ENCODE measurements at regions not wholly inside any gene's neighbourhood (a gene's known extent, or its start where the extent isn't known, plus 50 kb on each side); places are given as distances from the start of the nearest gene placed in this dataset.

DNA sequence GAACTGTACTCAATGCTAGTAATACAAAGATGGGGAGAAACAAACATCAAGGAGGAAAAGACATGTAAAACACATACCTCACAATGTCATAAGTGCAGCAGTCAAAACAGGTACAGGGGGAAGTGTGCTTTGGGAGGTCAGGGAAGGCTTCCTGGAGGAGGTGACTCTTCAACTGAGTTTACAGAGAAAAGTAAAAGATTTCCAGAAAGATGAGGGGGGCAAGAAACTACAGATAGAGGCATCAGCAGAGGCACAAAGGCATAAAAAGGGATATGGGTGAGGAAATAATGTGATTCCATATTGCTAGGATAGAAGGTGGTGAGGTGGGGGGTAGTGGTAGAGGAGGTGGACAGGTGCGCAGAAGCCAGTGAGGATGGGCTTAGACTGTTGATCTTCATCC, 95.0 kb downstream of the LSM5 start:
- H3K27ac ChIP-seq: no peak overlapping the region
- DNase-seq: no peak
- H3K4me1 ChIP-seq: no peaks in the 10 kb centered on the region
- H3K27me3 ChIP-seq: no peaks in the 10 kb centered on the region
- no peaks in the 10 kb centered on the region for H3K36me3 ChIP-seq
- TF ChIP-seq, protein P1, sequence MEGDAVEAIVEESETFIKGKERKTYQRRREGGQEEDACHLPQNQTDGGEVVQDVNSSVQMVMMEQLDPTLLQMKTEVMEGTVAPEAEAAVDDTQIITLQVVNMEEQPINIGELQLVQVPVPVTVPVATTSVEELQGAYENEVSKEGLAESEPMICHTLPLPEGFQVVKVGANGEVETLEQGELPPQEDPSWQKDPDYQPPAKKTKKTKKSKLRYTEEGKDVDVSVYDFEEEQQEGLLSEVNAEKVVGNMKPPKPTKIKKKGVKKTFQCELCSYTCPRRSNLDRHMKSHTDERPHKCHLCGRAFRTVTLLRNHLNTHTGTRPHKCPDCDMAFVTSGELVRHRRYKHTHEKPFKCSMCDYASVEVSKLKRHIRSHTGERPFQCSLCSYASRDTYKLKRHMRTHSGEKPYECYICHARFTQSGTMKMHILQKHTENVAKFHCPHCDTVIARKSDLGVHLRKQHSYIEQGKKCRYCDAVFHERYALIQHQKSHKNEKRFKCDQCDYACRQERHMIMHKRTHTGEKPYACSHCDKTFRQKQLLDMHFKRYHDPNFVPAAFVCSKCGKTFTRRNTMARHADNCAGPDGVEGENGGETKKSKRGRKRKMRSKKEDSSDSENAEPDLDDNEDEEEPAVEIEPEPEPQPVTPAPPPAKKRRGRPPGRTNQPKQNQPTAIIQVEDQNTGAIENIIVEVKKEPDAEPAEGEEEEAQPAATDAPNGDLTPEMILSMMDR (IDR thresholded peaks at IDR 0.05): no peak
- intact Hi-C loops (cut with DNase I; ENCODE audit: low total_unique reads): no loop called here
- no peak overlapping the region for H3K4me3 ChIP-seq
- no peaks in the 10 kb centered on the region for H3K9me3 ChIP-seq

- H3K27ac ChIP-seq: no peak overlapping the region
- DNase-seq: no peak
- no peaks in the 10 kb centered on the region for H3K36me3 ChIP-seq
- no peaks in the 10 kb centered on the region for H3K4me1 ChIP-seq
- no peaks in the 10 kb centered on the region for H3K27me3 ChIP-seq
- TF ChIP-seq, protein P1 (IDR thresholded peaks at IDR 0.05): no peak
- H3K9me3 ChIP-seq: no peaks in the 10 kb centered on the region
- H3K4me3 ChIP-seq: no peak overlapping the region
- intact Hi-C loops (cut with DNase I; ENCODE audit: low total_unique reads): no loop called here
Measured at GRCh38 chr7:32393861-32394260, 96.3 kb downstream of the LSM5 start.

GRCh38 chr7:32390210-32390609, 100.0 kb downstream of the LSM5 start:
- Histone ChIP-seq H3K4me3 (no peak overlapping the region), H3K9me3 (no peaks in the 10 kb centered on the region), H3K27ac (no peak overlapping the region), H3K36me3 (no peaks in the 10 kb centered on the region), H3K4me1 (no peaks in the 10 kb centered on the region), H3K27me3 (no peaks in the 10 kb centered on the region)
- no peak for DNase-seq
- intact Hi-C loops (cut with DNase I; ENCODE audit: low total_unique reads): no loop called here
- TF ChIP-seq, protein P1 (IDR thresholded peaks at IDR 0.05): no peak

- Histone ChIP-seq H3K4me1 (no peaks in the 10 kb centered on the region), H3K4me3 (no peak overlapping the region), H3K9me3 (no peaks in the 10 kb centered on the region), H3K36me3 (no peaks in the 10 kb centered on the region), H3K27ac (no peak overlapping the region), H3K27me3 (no peaks in the 10 kb centered on the region)
- DNase-seq: no peak
- intact Hi-C loops (cut with DNase I; ENCODE audit: low total_unique reads): no loop called here
- TF ChIP-seq, protein P1 (IDR thresholded peaks at IDR 0.05): no peak
Measured at GRCh38 chr7:32385316-32385956, 104.7 kb downstream of the LSM5 start.

GRCh38 chr7:32381024-32381601, 109.1 kb downstream of the LSM5 start:
- no peak overlapping the region for H3K4me3 ChIP-seq
- DNase-seq: no peak
- H3K27ac ChIP-seq: no peak overlapping the region
- no peaks in the 10 kb centered on the region for H3K4me1 ChIP-seq
- no peaks in the 10 kb centered on the region for H3K27me3 ChIP-seq
- no peaks in the 10 kb centered on the region for H3K36me3 ChIP-seq
- intact Hi-C loops (cut with DNase I; ENCODE audit: low total_unique reads): no loop called here
- TF ChIP-seq, protein P1 (IDR thresholded peaks at IDR 0.05): no peak
- H3K9me3 ChIP-seq: no peaks in the 10 kb centered on the region

Data from tibial artery (tissue), 4 donors.